Loucy (cell line): ENCODE measurements at regions not wholly inside any gene's neighbourhood (a gene's known extent, or its start where the extent isn't known, plus 50 kb on each side); places are given as distances from the start of the nearest gene placed in this dataset.

Experiments
- CTCF ChIP-seq: fragments of 200-600 bp; sonication (generic); conservative IDR thresholded peaks from 2 replicates; pipeline ENCODE4 v1.5.1; 2014; ENCODE audit warnings: mild to moderate bottlenecking, antibody characterized with exemption, low read length
- EZH2phosphoT487 ChIP-seq: fragments of 200-600 bp; IDR thresholded peaks from 2 replicates; pipeline ENCODE4 v1.6.1; 2018; ENCODE audit warnings: antibody characterized with exemption, mild to moderate bottlenecking, moderate library complexity, borderline replicate concordance

GRCh38 chr11:116467823-116468222 is 305.0 kb downstream of the BUD13 start:
- TF ChIP-seq EZH2phosphoT487 (no peak), CTCF (no peak)
